Activated CD4-positive, alpha-beta T cell treated with anti-CD3 and anti-CD28 coated beads, Interleukin-2, amount 50 U/mL, for 24 hours (primary cell): ENCODE measurements at regions not wholly inside any gene's neighbourhood (a gene's known extent, or its start where the extent isn't known, plus 50 kb on each side); places are given as distances from the start of the nearest gene placed in this dataset.

Source experiments
- DNase-seq, 2 donors: peaks; one replicate each; pipeline ENCODE4 v3.0.0-alpha.2; 2020; ENCODE audit warnings: low read depth in 1 of 2, low spot score in 1 of 2

DNA sequence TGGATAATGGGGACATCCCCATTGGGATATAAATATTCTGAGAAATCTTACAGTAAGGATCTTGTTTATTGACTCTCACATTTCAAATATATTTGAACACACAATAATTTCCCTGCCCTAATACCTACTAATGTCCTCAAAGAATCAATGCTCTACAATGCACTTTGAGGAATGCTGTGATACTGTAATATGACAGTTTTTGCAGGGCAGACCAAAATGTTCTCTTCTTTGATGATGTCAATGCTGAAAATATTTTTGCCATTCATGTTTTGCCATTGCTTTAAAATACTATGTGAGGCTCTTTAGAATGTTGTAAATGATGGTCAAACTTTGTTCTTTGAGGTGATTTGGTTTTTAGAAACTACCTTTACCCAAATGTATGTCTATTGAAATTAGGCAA, 594.1 kb downstream of the INHBA start:
- DNase-seq, result no peak

GRCh38 chr7:41107938-41108448, 594.9 kb downstream of the INHBA start:
- DNase-seq, result no peak

DNA sequence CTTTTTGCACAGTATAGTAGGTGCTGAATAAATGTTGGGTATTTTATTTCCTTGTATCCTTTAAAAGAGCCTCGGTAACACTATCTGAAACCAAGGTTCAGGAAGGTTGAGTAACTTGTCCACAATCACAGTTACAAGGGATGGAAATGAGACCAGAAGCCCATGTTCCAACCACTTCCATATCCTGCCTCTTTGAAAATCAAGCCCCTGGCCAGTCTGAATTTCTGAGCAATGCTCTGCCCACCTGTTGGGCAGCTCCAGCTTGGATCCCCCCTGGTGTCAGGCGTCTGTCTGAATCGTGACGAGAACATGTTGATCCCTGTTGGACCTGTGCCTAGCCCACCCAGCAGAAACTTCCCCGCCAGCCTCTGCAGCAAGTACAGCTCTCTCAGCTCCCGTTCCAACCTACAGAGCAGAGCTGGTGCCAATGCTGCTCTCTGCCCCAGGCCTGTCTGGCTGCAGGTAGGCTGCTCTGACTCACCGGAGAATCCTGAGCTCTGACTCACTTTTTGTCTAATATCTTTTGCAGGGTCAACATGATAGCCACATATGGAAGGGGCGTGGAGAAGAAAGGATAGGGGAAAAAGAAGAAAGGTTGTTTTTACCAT, 595.5 kb downstream of the INHBA start:
- no peak for DNase-seq

GRCh38 chr7:41104631-41105030, 598.3 kb downstream of the INHBA start:
- no peak for DNase-seq

- DNase-seq, result no peak
These were observed 599.6 kb downstream of the INHBA start for GRCh38 chr7:41103331-41103730.

- DNase-seq, result no peak
These were observed 604.0 kb downstream of the INHBA start for GRCh38 chr7:41098846-41099245.

DNA sequence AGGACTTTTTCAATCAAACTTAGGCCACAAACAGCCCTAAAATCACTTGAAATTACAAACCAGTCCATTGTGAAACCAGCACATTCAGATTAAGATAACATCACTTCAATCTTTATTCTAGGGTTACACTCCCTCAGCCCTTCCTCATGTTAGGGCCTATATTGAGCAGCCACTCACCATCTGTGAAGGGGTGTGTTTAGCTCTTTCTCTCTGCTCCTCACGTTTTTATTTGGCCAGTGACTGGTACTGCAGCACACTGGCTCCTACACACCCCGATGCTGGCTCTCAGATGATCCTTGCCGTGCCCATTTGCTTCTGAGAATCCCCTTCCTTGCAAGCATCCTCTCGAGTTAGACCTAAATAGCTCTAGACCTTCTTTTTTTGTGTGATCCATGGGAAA, 604.5 kb downstream of the INHBA start:
- DNase-seq, result no peak

DNA sequence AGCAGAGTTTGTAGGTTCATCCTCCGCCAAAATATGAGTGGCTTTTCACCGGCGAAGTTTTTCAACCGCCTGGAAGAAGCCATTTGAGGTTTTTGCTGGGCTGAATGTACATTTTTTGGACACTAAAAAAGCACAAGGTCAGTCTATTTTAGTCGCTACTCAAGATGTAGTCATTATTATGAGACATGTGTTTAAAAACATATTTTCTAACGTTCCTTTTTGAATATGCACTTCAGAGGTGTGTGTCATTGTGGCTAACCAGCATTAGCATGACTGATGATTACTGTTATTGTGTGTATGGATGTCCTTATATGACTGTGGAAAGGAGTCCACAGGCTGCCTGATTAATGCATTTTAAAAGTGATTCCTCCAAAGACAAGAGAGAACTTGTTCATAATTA, 605.4 kb downstream of the INHBA start:
- DNase-seq, result no peak

DNA sequence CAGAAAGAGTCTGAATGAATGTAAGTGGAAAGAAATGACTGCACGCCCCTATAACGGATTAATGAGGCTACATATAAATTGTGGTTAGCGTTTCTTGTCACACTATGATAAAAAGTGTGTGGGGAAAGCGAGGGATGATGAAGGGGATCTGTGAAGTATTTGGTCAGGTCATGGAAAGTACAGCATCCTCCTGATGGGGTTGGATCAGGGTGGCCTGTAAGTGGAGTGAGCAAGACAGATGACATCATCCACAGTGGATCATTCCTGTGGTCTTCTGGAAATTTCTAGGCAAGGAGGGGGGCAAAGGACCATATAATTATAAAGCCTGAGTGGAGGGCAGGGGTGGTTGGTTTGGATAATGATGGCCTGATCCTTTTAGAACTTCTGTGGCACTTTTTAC, 606.0 kb downstream of the INHBA start:
- DNase-seq, result no peak

DNA sequence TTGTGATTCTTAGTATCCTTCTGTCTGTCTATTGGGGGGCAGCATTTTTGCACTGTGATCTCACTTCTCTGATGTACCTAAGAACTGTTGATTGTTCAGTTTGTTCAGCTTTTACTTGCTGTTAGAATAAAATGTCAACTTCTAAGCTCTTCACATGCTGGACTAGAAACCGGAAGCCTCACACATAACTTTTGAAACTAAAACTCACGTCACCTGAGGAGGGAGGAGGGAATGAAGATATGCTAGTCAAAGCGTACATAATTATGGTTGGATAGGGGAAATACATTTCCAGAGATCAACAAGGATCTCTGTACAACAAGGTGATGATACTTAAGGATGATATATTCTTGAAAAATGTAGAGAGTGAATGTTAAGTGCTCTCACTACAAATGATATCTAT, 609.7 kb downstream of the INHBA start:
- no peak for DNase-seq

DNA sequence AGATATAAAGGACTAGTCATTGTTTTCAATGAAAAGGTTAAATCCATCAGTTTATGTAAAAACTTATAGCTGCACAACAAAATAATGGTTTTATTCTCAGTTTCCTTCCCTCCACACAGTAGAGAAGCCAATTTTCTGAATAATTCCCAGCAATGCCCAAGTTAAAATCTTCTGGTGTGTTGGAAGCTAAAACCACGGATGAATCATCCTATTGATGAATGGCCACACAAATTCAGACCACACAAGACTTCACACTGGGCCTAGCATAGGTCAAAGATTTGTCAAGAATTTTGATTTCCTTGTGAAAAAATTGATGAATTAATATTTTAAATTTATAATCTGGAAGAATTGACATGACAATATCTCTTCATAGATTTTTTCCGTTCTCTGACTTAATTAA, 617.6 kb downstream of the INHBA start:
- no peak for DNase-seq

GRCh38 chr7:41084381-41084780, 618.5 kb downstream of the INHBA start:
- DNase-seq, result no peak

GRCh38 chr7:41069635-41070034, 633.3 kb downstream of the INHBA start:
- no peak for DNase-seq

- DNase-seq, result no peak
These were observed 635.3 kb downstream of the INHBA start for GRCh38 chr7:41067576-41067975.

DNA sequence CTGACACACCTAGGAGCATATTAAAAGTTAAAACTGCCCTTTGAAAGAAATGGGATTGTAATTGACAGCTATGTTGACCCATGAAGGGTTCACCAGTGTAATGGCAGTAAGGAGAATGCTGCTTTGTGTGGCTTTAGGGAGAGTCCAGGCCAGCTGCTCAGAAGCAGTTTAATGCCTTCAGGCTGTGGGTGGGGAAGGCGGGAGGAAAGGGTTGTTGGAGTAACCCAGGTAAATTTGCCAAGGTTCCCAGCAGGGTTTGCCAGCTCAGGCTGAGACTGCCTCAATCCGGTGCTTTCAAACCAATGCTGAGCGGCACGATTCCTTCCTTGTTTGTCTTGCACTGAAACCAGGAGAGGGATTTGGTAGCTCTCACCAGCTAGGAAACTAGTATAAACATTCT, 637.2 kb downstream of the INHBA start:
- no peak for DNase-seq

DNA sequence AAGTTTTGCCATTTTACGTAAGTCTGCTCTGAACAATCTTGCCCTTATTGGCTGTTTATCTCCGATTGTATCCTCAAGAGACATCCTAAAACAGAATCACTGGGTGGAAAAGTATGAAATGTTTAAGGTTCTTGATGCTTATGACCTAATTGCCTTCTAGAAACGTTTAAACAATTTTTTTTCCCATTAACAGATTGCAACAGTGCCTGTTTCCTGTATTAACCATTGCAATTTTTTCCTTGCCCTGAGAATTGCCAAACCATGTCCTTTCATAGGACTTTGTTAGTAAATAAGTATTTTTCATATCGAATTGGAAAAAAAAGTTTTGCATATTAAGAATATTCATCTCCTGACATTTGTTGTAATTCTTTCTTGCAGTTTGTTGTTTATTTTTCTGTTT, 639.8 kb downstream of the INHBA start:
- no peak for DNase-seq

GRCh38 chr7:41060796-41061195, 642.1 kb downstream of the INHBA start:
- no peak for DNase-seq

- no peak for DNase-seq
These were observed 643.1 kb downstream of the INHBA start for GRCh38 chr7:41059796-41060195.

- DNase-seq, result no peak
These were observed 643.7 kb downstream of the INHBA start for GRCh38 chr7:41058986-41059741.

GRCh38 chr7:41054960-41055661, 647.8 kb downstream of the INHBA start:
- no peak for DNase-seq

DNA sequence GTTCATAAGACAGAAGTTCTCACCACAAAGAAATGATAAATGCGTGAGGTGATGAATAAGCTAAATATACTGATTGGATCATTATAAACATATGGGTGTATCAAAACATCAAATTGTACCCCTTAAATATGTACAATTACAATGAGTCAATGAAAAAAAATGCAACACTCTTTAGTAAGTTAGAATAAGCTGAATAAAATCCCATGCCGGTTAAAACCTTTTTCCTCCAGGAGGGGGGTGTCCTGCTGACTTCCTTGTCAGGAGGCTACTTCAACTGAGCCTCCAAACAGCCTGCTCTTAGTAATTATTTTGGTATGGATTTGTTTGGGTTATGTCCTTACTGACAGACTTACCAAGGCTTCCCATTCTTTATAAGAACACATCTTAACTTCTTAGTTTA, 649.1 kb downstream of the INHBA start:
- DNase-seq, result no peak

- DNase-seq, result no peak
These were observed 650.2 kb downstream of the INHBA start for GRCh38 chr7:41052736-41053135.
